Neuronal stem cell (in vitro differentiated cells): ENCODE measurements at regions not wholly inside any gene's neighbourhood (a gene's known extent, or its start where the extent isn't known, plus 50 kb on each side); places are given as distances from the start of the nearest gene placed in this dataset.

ENCODE experiments used
- DNase-seq: peaks from one replicate; pipeline ENCODE4 v3.0.0-alpha.2; 2013; ENCODE audit warnings: low spot score
- H2AFZ ChIP-seq: one replicate; pipeline ENCODE4 v1.6.1; 2013; ENCODE audit warnings: mild to moderate bottlenecking, low read length, inconsistent platforms
- H2AK5ac ChIP-seq: 2 replicates; pipeline ENCODE4 v1.6.1; 2013; ENCODE audit warnings: low read depth, mild to moderate bottlenecking, inconsistent platforms, low read length, moderate library complexity, mixed read lengths
- H2BK120ac ChIP-seq: 2 replicates; pipeline ENCODE4 v1.6.1; 2013; ENCODE audit warnings: low read depth, mild to moderate bottlenecking, inconsistent platforms, low read length, moderate library complexity, mixed read lengths
- H2BK12ac ChIP-seq: one replicate; pipeline ENCODE4 v1.6.1; 2013; ENCODE audit warnings: low read length, inconsistent platforms
- H2BK15ac ChIP-seq: 2 replicates; pipeline ENCODE4 v1.6.1; 2013; ENCODE audit warnings: mild to moderate bottlenecking, low read length, inconsistent platforms, mixed read lengths
- H2BK5ac ChIP-seq: one replicate; pipeline ENCODE4 v1.6.1; 2013; ENCODE audit warnings: inconsistent platforms, mild to moderate bottlenecking, low read length, moderate library complexity
- H3K14ac ChIP-seq: one replicate; pipeline ENCODE4 v1.6.1; 2013; ENCODE audit warnings: low read length, inconsistent platforms
- H3K18ac ChIP-seq: 2 replicates; pipeline ENCODE4 v1.6.1; 2013; ENCODE audit warnings: low read length, inconsistent platforms
- H3K23ac ChIP-seq: 2 replicates; pipeline ENCODE4 v1.6.1; 2013; ENCODE audit warnings: low read depth, mild to moderate bottlenecking, mixed read lengths, low read length, inconsistent platforms; ENCODE audit not compliant: poor library complexity
- H3K27ac ChIP-seq: replicated peaks from 3 replicates; pipeline ENCODE4 v1.5.1; 2013; ENCODE audit warnings: low read length, inconsistent platforms
- H3K27me3 ChIP-seq, 3 experiments: 2 replicates each; pipeline ENCODE4 v1.6.1; 2013; ENCODE audit warnings: low read length in 3 of 3, mild to moderate bottlenecking in 2 of 3, inconsistent platforms in 1 of 3, low read depth in 1 of 3, mixed read lengths in 1 of 3, moderate library complexity in 1 of 3; ENCODE audit not compliant: control insufficient read depth in 3 of 3, insufficient read depth in 3 of 3
- H3K36me3 ChIP-seq, 2 donors: replicated peaks in 1 of 2; 2 replicates each; pipeline ENCODE4 v1.6.1; 2013; ENCODE audit warnings: low read length in 2 of 2; ENCODE audit not compliant: control insufficient read depth in 2 of 2, insufficient read depth in 2 of 2
- H3K4ac ChIP-seq: 2 replicates; pipeline ENCODE4 v1.6.1; 2013; ENCODE audit warnings: inconsistent platforms, mild to moderate bottlenecking, low read length, moderate library complexity
- H3K4me1 ChIP-seq, 2 donors: 1 replicate in 1 of 2; 2 replicates in 1 of 2; pipeline ENCODE4 v1.6.1; 2013; ENCODE audit warnings: low read length in 2 of 2, low read depth in 1 of 2; ENCODE audit not compliant: control insufficient read depth in 2 of 2, insufficient read depth in 1 of 2
- H3K4me2 ChIP-seq: one replicate; pipeline ENCODE4 v1.6.1; 2013; ENCODE audit warnings: mild to moderate bottlenecking, low read length, inconsistent platforms; ENCODE audit not compliant: insufficient read depth, poor library complexity, severe bottlenecking
- H3K4me3 ChIP-seq, 2 donors: 2 replicates each; pipeline ENCODE4 v1.5.1; 2013; ENCODE audit warnings: low read length in 2 of 2, mild to moderate bottlenecking in 2 of 2, inconsistent platforms in 1 of 2, moderate library complexity in 1 of 2
- H3K79me1 ChIP-seq: one replicate; pipeline ENCODE4 v1.6.1; 2013; ENCODE audit warnings: low read depth, mild to moderate bottlenecking, inconsistent platforms, low read length, moderate library complexity
- H3K9ac ChIP-seq: one replicate; pipeline ENCODE4 v1.6.1; 2013; ENCODE audit warnings: mild to moderate bottlenecking, low read depth, low read length, inconsistent platforms; ENCODE audit not compliant: poor library complexity
- H3K9me3 ChIP-seq, 2 donors: replicated peaks in 1 of 2; 2 replicates each; pipeline versions ENCODE3 to v1.6.1; 2013; ENCODE audit warnings: low read length in 2 of 2, mild to moderate bottlenecking in 2 of 2, inconsistent platforms in 1 of 2, low read depth in 1 of 2, mixed read lengths in 1 of 2, moderate library complexity in 1 of 2; ENCODE audit not compliant: control insufficient read depth in 2 of 2, insufficient read depth in 1 of 2
- H4K8ac ChIP-seq: one replicate; pipeline ENCODE4 v1.6.1; 2013; ENCODE audit warnings: low read depth, mild to moderate bottlenecking, inconsistent platforms, low read length, moderate library complexity
- H4K91ac ChIP-seq: one replicate; pipeline ENCODE4 v1.6.1; 2013; ENCODE audit warnings: low read length, low read depth, mild to moderate bottlenecking, inconsistent platforms; ENCODE audit not compliant: poor library complexity
- WGBS, 2 donors: extraction: QIAGEN DNeasy Blood & Tissue Kit; methylation state at CpG; one replicate each; pipeline ENCODE4 v1.1.7; 2013; ENCODE audit warnings: missing lambda C conversion rate in 2 of 2, mixed read lengths in 1 of 2; ENCODE audit not compliant: insufficient read length in 2 of 2, insufficient replicate concordance in 1 of 2; ENCODE audit errors: extremely low coverage in 2 of 2; 5-methylcytosine and 5-hydroxymethylcytosine counted together

GRCh38 chr18:76252880-76253279, 242.2 kb downstream of the ZNF516 start:
- H3K4me2 ChIP-seq: no peak overlapping the region
- H4K8ac ChIP-seq: no peak overlapping the region
- no peak overlapping the region for H3K4ac ChIP-seq
- H3K4me3 ChIP-seq: no peak overlapping the region
- H3K36me3 ChIP-seq: no peaks in the 10 kb centered on the region
- no peak overlapping the region for H2BK120ac ChIP-seq
- H3K14ac ChIP-seq: no peak overlapping the region
- no peaks in the 10 kb centered on the region for H3K27me3 ChIP-seq
- H2BK5ac ChIP-seq: no peak overlapping the region
- no peak overlapping the region for H3K27ac ChIP-seq
- 100% methylated on average over 1 of the region's 3 CpGs; no CpG with 5 or more reads in 1 of the 2 donors for WGBS, 2 donors
- no peaks in the 10 kb centered on the region for H3K79me1 ChIP-seq
- H3K4me1 ChIP-seq: no peaks in the 10 kb centered on the region
- H3K23ac ChIP-seq: no peak overlapping the region
- no peak overlapping the region for H3K9ac ChIP-seq
- H3K18ac ChIP-seq: no peak overlapping the region
- no peaks in the 10 kb centered on the region for H3K9me3 ChIP-seq
- H2AK5ac ChIP-seq: no peak overlapping the region
- no peak overlapping the region for H2AFZ ChIP-seq
- H4K91ac ChIP-seq: no peak overlapping the region
- no peak overlapping the region for H2BK15ac ChIP-seq
- no peak overlapping the region for H2BK12ac ChIP-seq
- DNase-seq: no peak

GRCh38 chr18:76252139-76252538, 242.9 kb downstream of the ZNF516 start:
- no peaks in the 10 kb centered on the region for H3K9me3 ChIP-seq
- H2AK5ac ChIP-seq: no peak overlapping the region
- no peak overlapping the region for H3K23ac ChIP-seq
- H3K79me1 ChIP-seq: no peaks in the 10 kb centered on the region
- no peak overlapping the region for H3K4ac ChIP-seq
- no peak overlapping the region for H2BK15ac ChIP-seq
- no peak overlapping the region for H4K91ac ChIP-seq
- no peak overlapping the region for H3K9ac ChIP-seq
- no peaks in the 10 kb centered on the region for H3K36me3 ChIP-seq
- no CpG with 5 or more reads among the region's 2 CpGs for WGBS, 2 donors
- H2BK5ac ChIP-seq: no peak overlapping the region
- H2BK120ac ChIP-seq: no peak overlapping the region
- H2AFZ ChIP-seq: no peak overlapping the region
- H3K18ac ChIP-seq: no peak overlapping the region
- no peak overlapping the region for H3K4me2 ChIP-seq
- no peak overlapping the region for H3K27ac ChIP-seq
- no peak overlapping the region for H3K14ac ChIP-seq
- H3K4me3 ChIP-seq: no peak overlapping the region
- DNase-seq: no peak
- H4K8ac ChIP-seq: no peak overlapping the region
- H2BK12ac ChIP-seq: no peak overlapping the region
- no peaks in the 10 kb centered on the region for H3K4me1 ChIP-seq
- H3K27me3 ChIP-seq: no peaks in the 10 kb centered on the region

- Histone ChIP-seq H3K79me1 (no peaks in the 10 kb centered on the region), H2BK12ac (no peak overlapping the region), H3K9ac (no peak overlapping the region), H2BK120ac (no peak overlapping the region), H2AFZ (no peak overlapping the region), H3K14ac (no peak overlapping the region), H2BK15ac (no peak overlapping the region), H2BK5ac (no peak overlapping the region), H3K4me2 (no peak overlapping the region), H3K36me3 (no peaks in the 10 kb centered on the region), H3K18ac (no peak overlapping the region), H4K91ac (no peak overlapping the region), H4K8ac (no peak overlapping the region), H3K23ac (no peak overlapping the region), H3K4me3 (no peak overlapping the region), H3K27ac (no peak overlapping the region), H3K27me3 (no peaks in the 10 kb centered on the region), H3K9me3 (no peaks in the 10 kb centered on the region), H3K4ac (no peak overlapping the region), H3K4me1 (no peaks in the 10 kb centered on the region), H2AK5ac (no peak overlapping the region)
- no peak for DNase-seq
- no CpG with 5 or more reads among the region's 11 CpGs for WGBS, 2 donors
These were observed 243.4 kb downstream of the ZNF516 start for GRCh38 chr18:76251691-76252090.

GRCh38 chr18:76246590-76246989, 248.5 kb downstream of the ZNF516 start:
- Histone ChIP-seq H3K9me3 (no peaks in the 10 kb centered on the region), H4K8ac (no peak overlapping the region), H3K4me2 (no peak overlapping the region), H2BK120ac (no peak overlapping the region), H2BK15ac (no peak overlapping the region), H3K23ac (no peak overlapping the region), H3K14ac (no peak overlapping the region), H2BK12ac (no peak overlapping the region), H3K4ac (no peak overlapping the region), H3K79me1 (no peaks in the 10 kb centered on the region), H3K27ac (no peak overlapping the region), H4K91ac (no peak overlapping the region), H2AFZ (no peak overlapping the region), H3K4me3 (no peak overlapping the region), H3K9ac (no peak overlapping the region), H3K18ac (no peak overlapping the region), H3K27me3 (no peaks in the 10 kb centered on the region), H2AK5ac (no peak overlapping the region), H3K4me1 (no peaks in the 10 kb centered on the region), H2BK5ac (no peak overlapping the region), H3K36me3 (no peaks in the 10 kb centered on the region)
- no peak for DNase-seq
- no CpG with 5 or more reads among the region's 4 CpGs for WGBS, 2 donors
